Psoas muscle (tissue), 7 donors: ENCODE measurements at regions not wholly inside any gene's neighbourhood (a gene's known extent, or its start where the extent isn't known, plus 50 kb on each side); places are given as distances from the start of the nearest gene placed in this dataset.

ENCODE experiments used
- ATAC-seq, 4 donors: fragments of 200-7000 bp; cut with Tn5 transposase; one replicate each; pipeline ENCODE4 v1.9.1; 2020; ENCODE audit warnings: moderate library complexity in 3 of 4, mild to moderate bottlenecking in 2 of 4
- DNase-seq, 2 donors: peaks; one replicate each; pipeline ENCODE4 v3.0.0-alpha.2; 2020
- H3K27ac ChIP-seq: fragments of 200-600 bp; one replicate; pipeline ENCODE4 v1.8.0; 2022
- H3K27me3 ChIP-seq, 3 donors: fragments of 200-600 bp in 1 of 3; one replicate each; pipeline versions ENCODE4 v1.6.1 to v1.8.0; 2013 to 2022; ENCODE audit warnings: low read length in 2 of 3, mild to moderate bottlenecking in 2 of 3, moderate library complexity in 1 of 3; ENCODE audit not compliant: insufficient read depth in 3 of 3
- H3K36me3 ChIP-seq, 2 donors: fragments of 200-600 bp in 1 of 2; one replicate each; pipeline versions ENCODE4 v1.6.1 to v1.8.0; 2013 to 2022; ENCODE audit warnings: low read depth in 1 of 2, mild to moderate bottlenecking in 1 of 2, moderate library complexity in 1 of 2; ENCODE audit not compliant: insufficient read depth in 1 of 2
- H3K4me1 ChIP-seq: fragments of 200-600 bp; one replicate; pipeline ENCODE4 v1.8.0; 2022
- H3K4me3 ChIP-seq: fragments of 200-600 bp; one replicate; pipeline ENCODE4 v1.8.0; 2022; ENCODE audit warnings: mild to moderate bottlenecking
- H3K9me3 ChIP-seq: fragments of 200-600 bp; one replicate; pipeline ENCODE4 v1.8.0; 2022
- WGBS, 3 donors: extraction: QIAGEN DNeasy Blood & Tissue Kit; methylation state at CpG; one replicate each; pipeline versions ENCODE4 v1.1.6 to v1.1.7; 2013; 5-methylcytosine and 5-hydroxymethylcytosine counted together
- intact Hi-C, 2 donors: fragments of 100-400 bp; cut with DNase I; formaldehyde crosslinking; loops; one replicate each; pipeline versions ENCODE4 v1.11.0 to v1.14.2; 2022
- TF ChIP-seq, protein P1 (sequence below): fragments of 200-600 bp; IDR thresholded peaks from one replicate; pipeline ENCODE4 v1.8.0; 2022; ENCODE audit warnings: antibody characterized with exemption
- donor health status: healthy with polysubstance abuse.
- donor health status: DM: no; HTN: no; CAD: no; lungs with moderate emphysema.
- donor health status: Bipolar disorder and iron deficiency.
- donor health status: healthy.
- donor health status: DM: yes; HTN: yes; CAD: no.
- donor health status: DM: no; HTN: no; CAD: no.
- donor health status: DM: yes; HTN: yes; CAD: no.

DNA sequence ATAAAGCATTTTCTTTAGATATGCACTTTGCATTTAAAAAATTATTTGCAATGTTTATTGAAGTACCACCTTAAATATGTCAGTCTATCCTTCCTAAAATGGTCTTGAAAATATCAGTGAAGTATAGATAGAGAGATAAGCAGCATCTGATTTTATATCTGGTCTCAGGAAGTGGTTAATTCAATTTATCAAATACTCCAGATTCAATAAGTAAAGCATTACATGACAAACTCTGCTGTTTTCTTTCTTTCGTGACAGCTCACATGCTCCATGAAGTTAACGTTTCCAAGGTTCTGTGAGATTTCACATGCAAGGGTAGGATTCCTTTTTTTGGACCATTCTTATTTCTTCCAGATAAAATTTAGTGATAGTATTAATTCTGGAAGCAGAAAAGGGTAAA, 775.4 kb upstream of the ROBO1 start:
- DNase-seq (no peak), ATAC-seq (no peak)
- Histone ChIP-seq H3K36me3 (no peaks in the 10 kb centered on the region), H3K27me3 (no peaks in the 10 kb centered on the region), H3K27ac (no peak overlapping the region), H3K4me1 (no peaks in the 10 kb centered on the region), H3K9me3 (no peaks in the 10 kb centered on the region), H3K4me3 (no peak overlapping the region)
- WGBS, 3 donors, result 69 to 75% (median 74%) methylated on average over 2 of the region's 2 CpGs
- intact Hi-C loops, result no loop called here
- TF ChIP-seq, protein P1, sequence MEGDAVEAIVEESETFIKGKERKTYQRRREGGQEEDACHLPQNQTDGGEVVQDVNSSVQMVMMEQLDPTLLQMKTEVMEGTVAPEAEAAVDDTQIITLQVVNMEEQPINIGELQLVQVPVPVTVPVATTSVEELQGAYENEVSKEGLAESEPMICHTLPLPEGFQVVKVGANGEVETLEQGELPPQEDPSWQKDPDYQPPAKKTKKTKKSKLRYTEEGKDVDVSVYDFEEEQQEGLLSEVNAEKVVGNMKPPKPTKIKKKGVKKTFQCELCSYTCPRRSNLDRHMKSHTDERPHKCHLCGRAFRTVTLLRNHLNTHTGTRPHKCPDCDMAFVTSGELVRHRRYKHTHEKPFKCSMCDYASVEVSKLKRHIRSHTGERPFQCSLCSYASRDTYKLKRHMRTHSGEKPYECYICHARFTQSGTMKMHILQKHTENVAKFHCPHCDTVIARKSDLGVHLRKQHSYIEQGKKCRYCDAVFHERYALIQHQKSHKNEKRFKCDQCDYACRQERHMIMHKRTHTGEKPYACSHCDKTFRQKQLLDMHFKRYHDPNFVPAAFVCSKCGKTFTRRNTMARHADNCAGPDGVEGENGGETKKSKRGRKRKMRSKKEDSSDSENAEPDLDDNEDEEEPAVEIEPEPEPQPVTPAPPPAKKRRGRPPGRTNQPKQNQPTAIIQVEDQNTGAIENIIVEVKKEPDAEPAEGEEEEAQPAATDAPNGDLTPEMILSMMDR, result no peak

DNA sequence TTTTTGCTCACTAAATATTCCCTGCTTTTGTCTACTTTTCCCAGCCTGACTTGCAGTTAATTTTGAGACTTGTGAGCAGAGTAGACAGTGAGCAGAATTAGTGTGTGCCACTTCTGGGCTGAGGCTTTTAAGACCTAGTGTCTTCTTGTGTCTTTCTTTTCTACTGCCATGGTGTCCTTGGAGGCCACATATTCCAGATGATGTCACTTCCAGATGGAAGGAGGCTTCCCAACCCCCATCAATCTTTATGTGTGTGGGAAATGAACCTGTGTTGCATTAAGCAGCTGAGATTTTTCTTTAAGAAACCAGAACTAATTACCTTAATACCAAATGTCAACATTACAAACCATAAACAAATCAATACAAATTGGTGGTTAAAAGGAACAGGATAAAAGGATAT, 774.7 kb upstream of the ROBO1 start:
- no peaks in the 10 kb centered on the region for H3K4me1 ChIP-seq
- H3K9me3 ChIP-seq, result no peaks in the 10 kb centered on the region
- no peak overlapping the region for H3K4me3 ChIP-seq
- TF ChIP-seq, protein P1, result no peak
- H3K36me3 ChIP-seq, result no peaks in the 10 kb centered on the region
- intact Hi-C loops, result no loop called here
- no peaks in the 10 kb centered on the region for H3K27me3 ChIP-seq
- ATAC-seq, result no peak
- DNase-seq, result no peak
- H3K27ac ChIP-seq, result no peak overlapping the region

DNA sequence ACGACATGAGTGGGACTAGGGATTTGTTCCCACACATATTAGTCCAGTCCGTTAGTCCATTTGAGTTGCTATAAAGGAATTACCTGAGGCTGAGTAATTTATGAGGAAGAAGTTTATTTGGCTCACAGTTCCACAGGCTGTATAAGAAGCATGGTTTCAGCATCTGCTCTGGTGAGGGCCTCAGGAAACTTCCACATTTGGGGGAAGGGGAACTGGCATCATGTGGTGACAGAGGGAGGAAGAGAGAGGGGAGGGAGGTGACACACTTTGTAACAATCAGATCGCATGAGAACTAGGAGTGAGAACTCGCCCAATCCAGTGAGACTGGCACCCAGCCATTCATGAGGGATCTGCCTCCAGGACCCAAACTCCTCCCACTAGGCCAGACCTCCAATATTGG, 769.9 kb upstream of the ROBO1 start:
- H3K36me3 ChIP-seq, result no peaks in the 10 kb centered on the region
- no peaks in the 10 kb centered on the region for H3K4me1 ChIP-seq
- DNase-seq (no peak), ATAC-seq (no peak)
- H3K4me3 ChIP-seq, result no peak overlapping the region
- TF ChIP-seq, protein P1, result no peak
- intact Hi-C loops, result no loop called here
- H3K27me3 ChIP-seq, result no peaks in the 10 kb centered on the region
- H3K9me3 ChIP-seq, result no peaks in the 10 kb centered on the region
- WGBS, 3 donors, result 78 to 82% (median 81%) methylated on average over 4 of the region's 4 CpGs
- H3K27ac ChIP-seq, result no peak overlapping the region

DNA sequence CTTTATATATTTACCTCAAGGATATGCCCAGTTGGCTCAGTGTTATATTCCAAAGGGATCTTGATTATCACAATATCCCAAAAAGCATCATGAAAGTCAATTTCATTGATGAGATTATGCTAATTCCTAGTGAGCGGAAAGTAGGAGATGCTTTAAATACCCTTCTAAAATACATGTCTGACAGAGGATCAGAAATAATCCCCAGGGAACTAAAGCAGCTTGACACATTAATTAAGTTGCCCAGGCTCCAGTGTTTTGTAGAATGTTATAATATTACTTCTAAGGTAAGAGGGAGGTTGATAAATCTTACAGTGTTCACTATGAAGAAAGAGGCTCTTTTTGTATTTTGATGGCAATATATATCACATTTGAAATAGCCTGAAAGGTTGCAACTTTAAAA, 767.5 kb upstream of the ROBO1 start:
- ATAC-seq (no peak), DNase-seq (no peak)
- H3K4me1 ChIP-seq, result no peaks in the 10 kb centered on the region
- H3K9me3 ChIP-seq, result no peaks in the 10 kb centered on the region
- WGBS, 3 donors, result 69 to 80% (median 73%) methylated on average over 1 of the region's 1 CpG
- H3K27me3 ChIP-seq, result no peaks in the 10 kb centered on the region
- intact Hi-C loops, result no loop called here
- H3K27ac ChIP-seq, result no peak overlapping the region
- no peaks in the 10 kb centered on the region for H3K36me3 ChIP-seq
- no peak overlapping the region for H3K4me3 ChIP-seq
- TF ChIP-seq, protein P1, result no peak

DNA sequence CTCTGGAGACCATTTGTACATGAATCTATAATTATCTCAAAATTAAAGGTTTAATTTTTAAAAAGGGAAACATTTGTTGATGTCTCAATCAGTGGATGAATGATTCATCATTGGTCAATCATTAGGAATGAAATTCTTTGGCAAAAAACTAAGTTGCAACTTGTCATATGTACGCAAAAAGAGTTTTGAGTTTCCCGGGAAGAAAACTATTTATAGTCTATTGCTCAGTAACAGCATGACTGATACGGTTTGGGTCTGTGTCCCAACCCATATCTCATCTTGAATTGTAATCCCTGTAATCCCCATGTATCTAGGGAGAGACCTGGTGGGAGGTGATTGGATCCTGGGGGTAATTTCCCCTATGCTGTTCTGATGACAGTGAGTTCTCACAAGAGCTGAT, 765.8 kb upstream of the ROBO1 start:
- H3K27me3 ChIP-seq, result no peaks in the 10 kb centered on the region
- H3K27ac ChIP-seq, result no peak overlapping the region
- 76 to 82% (median 77%) methylated on average over 3 of the region's 3 CpGs for WGBS, 3 donors
- H3K9me3 ChIP-seq, result no peaks in the 10 kb centered on the region
- TF ChIP-seq, protein P1, result no peak
- H3K4me1 ChIP-seq, result no peaks in the 10 kb centered on the region
- no peak for DNase-seq
- intact Hi-C loops, result no loop called here
- no peak for ATAC-seq
- no peak overlapping the region for H3K4me3 ChIP-seq
- H3K36me3 ChIP-seq, result no peaks in the 10 kb centered on the region
